Stimulated activated CD8-positive, alpha-beta memory T cell treated with anti-CD3 and anti-CD28 coated beads, Interleukin-12 subunit alpha, Interleukin-12 subunit beta, amount 100 ng/mL, for 1 hour (primary cell): ENCODE measurements at regions not wholly inside any gene's neighbourhood (a gene's known extent, or its start where the extent isn't known, plus 50 kb on each side); places are given as distances from the start of the nearest gene placed in this dataset.

Experiments used
- DNase-seq: peaks from one replicate; pipeline ENCODE4 v3.0.0-alpha.2; 2020; ENCODE audit warnings: low read depth

GRCh38 chr1:87927391-87928280, 599.0 kb downstream of the LMO4 start:
- DNase-seq = no peak

- no peak for DNase-seq
Observed at GRCh38 chr1:87928623-87929022, 599.9 kb downstream of the LMO4 start.

GRCh38 chr1:87929906-87930305, 601.2 kb downstream of the LMO4 start:
- no peak for DNase-seq

GRCh38 chr1:87930796-87931195, 602.1 kb downstream of the LMO4 start:
- DNase-seq = no peak

GRCh38 chr1:87933171-87933570, 604.5 kb downstream of the LMO4 start:
- DNase-seq = no peak

GRCh38 chr1:87935130-87935529, 606.5 kb downstream of the LMO4 start:
- no peak for DNase-seq

GRCh38 chr1:87937831-87938395, 609.2 kb downstream of the LMO4 start:
- DNase-seq = no peak

- DNase-seq = no peak
Observed at GRCh38 chr1:87938631-87939030, 610.0 kb downstream of the LMO4 start.

GRCh38 chr1:87939444-87939843, 610.8 kb downstream of the LMO4 start:
- no peak for DNase-seq

GRCh38 chr1:87940421-87940820, 611.7 kb downstream of the LMO4 start:
- no peak for DNase-seq

GRCh38 chr1:87941337-87941946, 612.8 kb downstream of the LMO4 start:
- no peak for DNase-seq

GRCh38 chr1:87942165-87942564, 613.5 kb downstream of the LMO4 start:
- DNase-seq = no peak

GRCh38 chr1:87949711-87950110, 621.0 kb downstream of the LMO4 start:
- no peak for DNase-seq

GRCh38 chr1:87950369-87950768, 621.7 kb downstream of the LMO4 start:
- DNase-seq = no peak

- DNase-seq = no peak
Observed at GRCh38 chr1:87951409-87951808, 622.7 kb downstream of the LMO4 start.

GRCh38 chr1:87951852-87952251, 623.2 kb downstream of the LMO4 start:
- DNase-seq = no peak

GRCh38 chr1:87953121-87953520, 624.4 kb downstream of the LMO4 start:
- DNase-seq = no peak

- DNase-seq = peak; percentile 36
Observed at GRCh38 chr1:87953732-87954344, 625.2 kb downstream of the LMO4 start.

- no peak for DNase-seq
Observed at GRCh38 chr1:87955038-87955437, 626.4 kb downstream of the LMO4 start.

GRCh38 chr1:87956072-87956471, 627.4 kb downstream of the LMO4 start:
- no peak for DNase-seq

- no peak for DNase-seq
Observed at GRCh38 chr1:87956750-87957149, 628.1 kb downstream of the LMO4 start.

- DNase-seq = no peak
Observed at GRCh38 chr1:87957331-87957730, 628.7 kb downstream of the LMO4 start.

GRCh38 chr1:87958201-87958600, 629.5 kb downstream of the LMO4 start:
- no peak for DNase-seq
